HCT116 (cell line): ENCODE measurements at regions not wholly inside any gene's neighbourhood (a gene's known extent, or its start where the extent isn't known, plus 50 kb on each side); places are given as distances from the start of the nearest gene placed in this dataset.

Source experiments
- ATAC-seq: fragments of 200-7000 bp; cut with Tn5 transposase; 2 replicates; pipeline ENCODE4 v1.9.1; 2020; ENCODE audit warnings: mild to moderate bottlenecking, moderate library complexity
- BruUV-seq: library from RNA; stranded (reverse); fragments of 400-500 nt; replicated peaks from 2 replicates; lab custom pipeline; 2021; lab: Mats Ljungman, UMichigan
- CTCF ChIA-PET: fragments of 300-600 bp; sonication (Branson Sonifier 250); formaldehyde crosslinking; loops from one replicate; lab custom pipeline; 2021; ENCODE audit warnings: antibody characterized with exemption; lab: Charles Lee
- POLR2A ChIA-PET: fragments of 300-600, 350-600 bp; sonication (Branson Sonifier 250); formaldehyde crosslinking; loops from one replicate; lab custom pipeline; 2021; ENCODE audit warnings: antibody characterized with exemption; lab: Charles Lee
- RAD21 ChIA-PET, 2 experiments: fragments of 300-600 bp; sonication (Branson Sonifier 250); formaldehyde crosslinking; loops; one replicate each; lab custom pipeline; 2023; ENCODE audit warnings: low total read pairs in 2 of 2; ENCODE audit not compliant: uncharacterized antibody in 2 of 2, unreplicated experiment in 2 of 2, low non-redundant PET in 1 of 2; lab: Charles Lee
- DNase-seq: peaks from one replicate; pipeline ENCODE4 v3.0.0-alpha.2; 2010; ENCODE audit warnings: low read depth, low spot score
- H2AFZ ChIP-seq: fragments of 200-600 bp; shearing (Covaris generic), sonication (generic); 2 replicates; pipeline ENCODE4 v1.6.1; 2017; ENCODE audit warnings: low read depth, mixed run types, mixed read lengths, antibody characterized with exemption, low read length; ENCODE audit not compliant: poor library complexity, severe bottlenecking
- H3K27ac ChIP-seq: 2 replicates; pipeline ENCODE4 v1.5.1; 2012; ENCODE audit warnings: low read depth, low read length
- H3K27me3 ChIP-seq: fragments of 200-600 bp; sonication (generic); 2 replicates; pipeline ENCODE4 v1.6.1; 2016; ENCODE audit warnings: mixed run types, low read length, mixed read lengths; ENCODE audit not compliant: insufficient read depth
- H3K36me3 ChIP-seq, 2 experiments: fragments of 200-500 bp in 1 of 2; fragments of 200-600 bp in 1 of 2; sonication (Bioruptor generic) in 1 of 2; sonication (generic) in 1 of 2; 2 replicates each; pipeline versions ENCODE4 v1.5.1 to v1.6.1; 2014 to 2016; ENCODE audit warnings: low read length in 2 of 2, inconsistent platforms in 1 of 2, mixed read lengths in 1 of 2, mixed run types in 1 of 2; ENCODE audit not compliant: insufficient read depth in 2 of 2, control insufficient read depth in 1 of 2
- H3K4me1 ChIP-seq, 2 experiments: fragments of 200-600 bp in 1 of 2; sonication (generic) in 1 of 2; 2 replicates each; pipeline versions ENCODE4 v1.5.1 to v1.6.1; 2012 to 2017; ENCODE audit warnings: low read length in 2 of 2, inconsistent platforms in 1 of 2, mild to moderate bottlenecking in 1 of 2, mixed read lengths in 1 of 2, mixed run types in 1 of 2, moderate library complexity in 1 of 2; ENCODE audit not compliant: insufficient read depth in 2 of 2, control insufficient read depth in 1 of 2
- H3K4me2 ChIP-seq: fragments of 200-600 bp; sonication (generic); 2 replicates; pipeline ENCODE4 v1.6.1; 2017; ENCODE audit warnings: mixed run types, low read length, mixed read lengths
- H3K4me3 ChIP-seq, 2 experiments: fragments of 200-600 bp in 1 of 2; sonication (generic) in 1 of 2; replicated peaks in 1 of 2; 2 replicates each; pipeline ENCODE4 v1.5.1; 2011 to 2016; ENCODE audit warnings: low read length in 2 of 2, control low read depth in 1 of 2, low read depth in 1 of 2, mild to moderate bottlenecking in 1 of 2, mixed read lengths in 1 of 2, mixed run types in 1 of 2
- H3K79me2 ChIP-seq: fragments of 200-600 bp; sonication (generic); 2 replicates; pipeline ENCODE4 v1.6.1; 2017; ENCODE audit warnings: mild to moderate bottlenecking, mixed run types, low read length, moderate library complexity, mixed read lengths; ENCODE audit not compliant: insufficient read depth
- H3K9ac ChIP-seq: fragments of 200-600 bp; sonication (generic); 2 replicates; pipeline ENCODE4 v1.6.1; 2016; ENCODE audit warnings: low read length, mixed read lengths
- H3K9me2 ChIP-seq: fragments of 200-600 bp; sonication (generic), shearing (Covaris generic); 2 replicates; pipeline ENCODE4 v1.6.1; 2017; ENCODE audit warnings: mixed run types, mild to moderate bottlenecking, moderate library complexity; ENCODE audit not compliant: insufficient read depth
- H3K9me3 ChIP-seq, 2 experiments: fragments of 200-500 bp in 1 of 2; fragments of 200-600 bp in 1 of 2; sonication (Bioruptor generic) in 1 of 2; sonication (generic) in 1 of 2; 2 replicates each; pipeline ENCODE4 v1.6.1; 2014 to 2017; ENCODE audit warnings: low read length in 2 of 2, mixed read lengths in 2 of 2, inconsistent platforms in 1 of 2, low read depth in 1 of 2, mild to moderate bottlenecking in 1 of 2, mixed run types in 1 of 2, moderate library complexity in 1 of 2; ENCODE audit not compliant: control insufficient read depth in 1 of 2, insufficient read depth in 1 of 2
- H4K20me1 ChIP-seq: fragments of 200-600 bp; sonication (generic), shearing (Covaris generic); 2 replicates; pipeline ENCODE4 v1.6.1; 2017; ENCODE audit warnings: mixed run types, mild to moderate bottlenecking, moderate library complexity; ENCODE audit not compliant: insufficient read depth
- ATF3 ChIP-seq: IDR thresholded peaks from 2 replicates; pipeline ENCODE4 v1.6.1; 2012
- CBX3 ChIP-seq: IDR thresholded peaks from 2 replicates; pipeline ENCODE4 v1.6.1; 2012; ENCODE audit warnings: low read depth
- CEBPB ChIP-seq: IDR thresholded peaks from 2 replicates; pipeline ENCODE4 v1.6.1; 2012; ENCODE audit warnings: low read depth
- EGR1 ChIP-seq: IDR thresholded peaks from 2 replicates; pipeline ENCODE4 v1.6.1; 2012; ENCODE audit warnings: low read depth
- ELF1 ChIP-seq: IDR thresholded peaks from 2 replicates; pipeline ENCODE4 v1.6.1; 2012; ENCODE audit warnings: low read depth, borderline replicate concordance
- EZH2 ChIP-seq: fragments of 200-600 bp; sonication (generic); IDR thresholded peaks from 2 replicates; pipeline ENCODE4 v1.6.1; 2017; ENCODE audit warnings: antibody characterized with exemption, mixed run types
- EZH2phosphoT487 ChIP-seq: fragments of 200-600 bp; IDR thresholded peaks from 2 replicates; pipeline ENCODE4 v1.6.1; 2018; ENCODE audit warnings: antibody characterized with exemption, borderline replicate concordance
- FOSL1 ChIP-seq: IDR thresholded peaks from 2 replicates; pipeline ENCODE4 v1.6.1; 2012; ENCODE audit warnings: low read depth
- JUND ChIP-seq: IDR thresholded peaks from 2 replicates; pipeline ENCODE4 v1.6.1; 2012
- MAX ChIP-seq: IDR thresholded peaks from 2 replicates; pipeline ENCODE4 v1.6.1; 2012
- POLR2AphosphoS5 ChIP-seq: IDR thresholded peaks from 2 replicates; pipeline ENCODE4 v1.6.1; 2011; ENCODE audit warnings: mild to moderate bottlenecking, low read depth, low read length, moderate library complexity
- SIN3A ChIP-seq: IDR thresholded peaks from 2 replicates; pipeline ENCODE4 v1.6.1; 2012; ENCODE audit warnings: low read depth
- SP1 ChIP-seq: IDR thresholded peaks from 2 replicates; pipeline ENCODE4 v1.6.1; 2012; ENCODE audit warnings: low read depth
- SRF ChIP-seq: IDR thresholded peaks from 2 replicates; pipeline ENCODE4 v1.6.1; 2012; ENCODE audit warnings: low read depth
- YY1 ChIP-seq: IDR thresholded peaks from 2 replicates; pipeline ENCODE4 v1.6.1; 2011; ENCODE audit warnings: low read length, low read depth, moderate library complexity, mild to moderate bottlenecking; ENCODE audit not compliant: insufficient replicate concordance; ENCODE audit errors: extremely low read depth
- ZBTB33 ChIP-seq: IDR thresholded peaks from 2 replicates; pipeline ENCODE4 v1.6.1; 2011; ENCODE audit warnings: mild to moderate bottlenecking, low read length, moderate library complexity; ENCODE audit not compliant: insufficient replicate concordance; ENCODE audit errors: extremely low read depth
- ZFX ChIP-seq: fragments of 450-650 bp; IDR thresholded peaks from 2 replicates; pipeline ENCODE4 v1.6.1; 2017
- ZNF274 ChIP-seq: fragments of 200-500 bp; sonication (Bioruptor generic); IDR thresholded peaks from 2 replicates; pipeline ENCODE4 v1.6.1; 2014; ENCODE audit warnings: mild to moderate bottlenecking, low read depth, low read length, inconsistent platforms
- intact Hi-C: fragments of 100-400 bp; cut with micrococcal nuclease; formaldehyde crosslinking; loops from 2 replicates; pipeline ENCODE4 v1.10.0; 2022
- TF ChIP-seq, protein P1 (sequence below): IDR thresholded peaks from 2 replicates; pipeline ENCODE4 v1.6.1; 2012; ENCODE audit warnings: low read depth
- TF ChIP-seq, protein P2 (sequence below), 3 experiments: fragments of 200-600 bp in 1 of 3; sonication (generic) in 1 of 3; IDR thresholded peaks in 2 of 3; conservative IDR thresholded peaks in 1 of 3; 2 replicates each; pipeline ENCODE4 v1.5.1; 2012 to 2017; ENCODE audit warnings: low read depth in 2 of 3, low read length in 2 of 3, antibody characterized with exemption in 1 of 3, borderline replicate concordance in 1 of 3, control low read depth in 1 of 3, mild to moderate bottlenecking in 1 of 3, mixed read lengths in 1 of 3, mixed run types in 1 of 3, moderate library complexity in 1 of 3; ENCODE audit not compliant: insufficient read depth in 1 of 3

- H3K36me3 ChIP-seq: no peaks in the 10 kb centered on the region
- no peaks in the 10 kb centered on the region for H3K4me1 ChIP-seq
- H4K20me1 ChIP-seq: no peaks in the 10 kb centered on the region
- intact Hi-C loops: no loop called here
- DNase-seq: no peak
- BruUV-seq: no TSS peak
- peaks cover 14 to 43% of the 10 kb centered on the region in 2 experiments; a peak in 2 of 4 replicates for H3K9me3 ChIP-seq
- H3K27ac ChIP-seq: no peak overlapping the region
- ATAC-seq: no peak
- no peaks in the 10 kb centered on the region for H3K27me3 ChIP-seq
- H3K9ac ChIP-seq: no peak overlapping the region
- POLR2A ChIA-PET: no interaction called here
- no peaks in the 10 kb centered on the region for H3K9me2 ChIP-seq
- no peak overlapping the region for H3K4me2 ChIP-seq
- TF ChIP-seq EZH2 (no peak), SIN3A (no peak), ZNF274 (no peak), SRF (no peak), ATF3 (no peak), EGR1 (no peak), FOSL1 (no peak), ZBTB33 (no peak), ZFX (no peak), YY1 (no peak), CBX3 (no peak), EZH2phosphoT487 (no peak), POLR2AphosphoS5 (no peak), CEBPB (no peak), SP1 (no peak), ELF1 (no peak), MAX (no peak), JUND (no peak)
- TF ChIP-seq, protein P1, sequence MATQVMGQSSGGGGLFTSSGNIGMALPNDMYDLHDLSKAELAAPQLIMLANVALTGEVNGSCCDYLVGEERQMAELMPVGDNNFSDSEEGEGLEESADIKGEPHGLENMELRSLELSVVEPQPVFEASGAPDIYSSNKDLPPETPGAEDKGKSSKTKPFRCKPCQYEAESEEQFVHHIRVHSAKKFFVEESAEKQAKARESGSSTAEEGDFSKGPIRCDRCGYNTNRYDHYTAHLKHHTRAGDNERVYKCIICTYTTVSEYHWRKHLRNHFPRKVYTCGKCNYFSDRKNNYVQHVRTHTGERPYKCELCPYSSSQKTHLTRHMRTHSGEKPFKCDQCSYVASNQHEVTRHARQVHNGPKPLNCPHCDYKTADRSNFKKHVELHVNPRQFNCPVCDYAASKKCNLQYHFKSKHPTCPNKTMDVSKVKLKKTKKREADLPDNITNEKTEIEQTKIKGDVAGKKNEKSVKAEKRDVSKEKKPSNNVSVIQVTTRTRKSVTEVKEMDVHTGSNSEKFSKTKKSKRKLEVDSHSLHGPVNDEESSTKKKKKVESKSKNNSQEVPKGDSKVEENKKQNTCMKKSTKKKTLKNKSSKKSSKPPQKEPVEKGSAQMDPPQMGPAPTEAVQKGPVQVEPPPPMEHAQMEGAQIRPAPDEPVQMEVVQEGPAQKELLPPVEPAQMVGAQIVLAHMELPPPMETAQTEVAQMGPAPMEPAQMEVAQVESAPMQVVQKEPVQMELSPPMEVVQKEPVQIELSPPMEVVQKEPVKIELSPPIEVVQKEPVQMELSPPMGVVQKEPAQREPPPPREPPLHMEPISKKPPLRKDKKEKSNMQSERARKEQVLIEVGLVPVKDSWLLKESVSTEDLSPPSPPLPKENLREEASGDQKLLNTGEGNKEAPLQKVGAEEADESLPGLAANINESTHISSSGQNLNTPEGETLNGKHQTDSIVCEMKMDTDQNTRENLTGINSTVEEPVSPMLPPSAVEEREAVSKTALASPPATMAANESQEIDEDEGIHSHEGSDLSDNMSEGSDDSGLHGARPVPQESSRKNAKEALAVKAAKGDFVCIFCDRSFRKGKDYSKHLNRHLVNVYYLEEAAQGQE: no peak
- TF ChIP-seq, protein P2, sequence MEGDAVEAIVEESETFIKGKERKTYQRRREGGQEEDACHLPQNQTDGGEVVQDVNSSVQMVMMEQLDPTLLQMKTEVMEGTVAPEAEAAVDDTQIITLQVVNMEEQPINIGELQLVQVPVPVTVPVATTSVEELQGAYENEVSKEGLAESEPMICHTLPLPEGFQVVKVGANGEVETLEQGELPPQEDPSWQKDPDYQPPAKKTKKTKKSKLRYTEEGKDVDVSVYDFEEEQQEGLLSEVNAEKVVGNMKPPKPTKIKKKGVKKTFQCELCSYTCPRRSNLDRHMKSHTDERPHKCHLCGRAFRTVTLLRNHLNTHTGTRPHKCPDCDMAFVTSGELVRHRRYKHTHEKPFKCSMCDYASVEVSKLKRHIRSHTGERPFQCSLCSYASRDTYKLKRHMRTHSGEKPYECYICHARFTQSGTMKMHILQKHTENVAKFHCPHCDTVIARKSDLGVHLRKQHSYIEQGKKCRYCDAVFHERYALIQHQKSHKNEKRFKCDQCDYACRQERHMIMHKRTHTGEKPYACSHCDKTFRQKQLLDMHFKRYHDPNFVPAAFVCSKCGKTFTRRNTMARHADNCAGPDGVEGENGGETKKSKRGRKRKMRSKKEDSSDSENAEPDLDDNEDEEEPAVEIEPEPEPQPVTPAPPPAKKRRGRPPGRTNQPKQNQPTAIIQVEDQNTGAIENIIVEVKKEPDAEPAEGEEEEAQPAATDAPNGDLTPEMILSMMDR (IDR thresholded peaks at IDR 0.05 in 2 of 3, conservative IDR thresholded peaks at IDR 0.05 in 1 of 3; ENCODE audit: borderline replicate concordance in 1 of 3, insufficient read depth in 1 of 3, low read depth in 2 of 3, low read length in 2 of 3): no peak
- TF ChIP-seq, all 23 proteins: peak for 0
- H3K4me3 ChIP-seq: no peak overlapping the region
- RAD21 ChIA-PET: no interaction called here
- H2AFZ ChIP-seq: no peak overlapping the region
- no peaks in the 10 kb centered on the region for H3K79me2 ChIP-seq
- CTCF ChIA-PET: no interaction called here
These were observed 576.8 kb downstream of the UQCRFS1 start for GRCh38 chr19:28636016-28636629.
